DND-41 (cell line): ENCODE measurements at regions not wholly inside any gene's neighbourhood (a gene's known extent, or its start where the extent isn't known, plus 50 kb on each side); places are given as distances from the start of the nearest gene placed in this dataset.

Source experiments
- ATAC-seq: fragments of 200-7000 bp; cut with Tn5 transposase; 3 replicates; pipeline ENCODE4 v1.9.1; 2021; ENCODE audit warnings: low read depth; ENCODE audit not compliant: insufficient read depth
- DNase-seq: peaks from one replicate; pipeline ENCODE4 v3.0.0-alpha.2; 2020
- H2AFZ ChIP-seq: 2 replicates; pipeline ENCODE4 v1.6.0; 2012; ENCODE audit warnings: low read depth, low read length
- H3K27ac ChIP-seq: 2 replicates; pipeline ENCODE4 v1.5.1; 2012; ENCODE audit warnings: low read length, inconsistent platforms
- H3K27me3 ChIP-seq: fragments of 200-600 bp; sonication (generic); 2 replicates; pipeline ENCODE4 v1.6.0; 2012; ENCODE audit warnings: low read length, mild to moderate bottlenecking, inconsistent platforms; ENCODE audit not compliant: insufficient read depth, poor library complexity
- H3K36me3 ChIP-seq: 2 replicates; pipeline ENCODE4 v1.5.1; 2012; ENCODE audit warnings: low read length, inconsistent platforms; ENCODE audit not compliant: insufficient read depth
- H3K4me1 ChIP-seq: 2 replicates; pipeline ENCODE4 v1.5.1; 2012; ENCODE audit warnings: mild to moderate bottlenecking, low read length; ENCODE audit not compliant: insufficient read depth
- H3K4me2 ChIP-seq: 2 replicates; pipeline ENCODE4 v1.6.0; 2012; ENCODE audit warnings: mild to moderate bottlenecking, moderate library complexity, low read length, inconsistent platforms; ENCODE audit not compliant: insufficient read depth
- H3K4me3 ChIP-seq, 2 experiments: fragments of 200-600 bp in 1 of 2; shearing (Covaris generic) in 1 of 2; 2 replicates each; pipeline ENCODE4 v1.5.1; 2012 to 2016; ENCODE audit warnings: inconsistent platforms in 2 of 2, low read length in 2 of 2, mild to moderate bottlenecking in 2 of 2, low read depth in 1 of 2, moderate library complexity in 1 of 2
- H3K79me2 ChIP-seq: 2 replicates; pipeline ENCODE4 v1.6.0; 2012; ENCODE audit warnings: low read length, inconsistent platforms; ENCODE audit not compliant: insufficient read depth
- H3K9ac ChIP-seq: 2 replicates; pipeline ENCODE4 v1.6.0; 2012; ENCODE audit warnings: low read depth, mild to moderate bottlenecking, inconsistent platforms, low read length, moderate library complexity
- H3K9me3 ChIP-seq: 2 replicates; pipeline ENCODE4 v1.5.1; 2012; ENCODE audit warnings: low read length, moderate library complexity, mild to moderate bottlenecking, inconsistent platforms; ENCODE audit not compliant: insufficient read depth, severe bottlenecking
- H4K20me1 ChIP-seq: 2 replicates; pipeline ENCODE4 v1.6.0; 2012; ENCODE audit warnings: low read length; ENCODE audit not compliant: insufficient read depth
- EZH2 ChIP-seq: IDR thresholded peaks from 3 replicates; pipeline ENCODE4 v1.6.1; 2012; ENCODE audit warnings: borderline replicate concordance, low read depth, mild to moderate bottlenecking, moderate library complexity, low read length, inconsistent platforms; ENCODE audit not compliant: severe bottlenecking
- TF ChIP-seq, protein P1 (sequence below): IDR thresholded peaks from 2 replicates; pipeline ENCODE4 v1.5.1; 2012; ENCODE audit warnings: borderline replicate concordance, low read length, moderate library complexity, mild to moderate bottlenecking; ENCODE audit not compliant: poor library complexity, severe bottlenecking; ENCODE audit errors: extremely low read depth

- no peak overlapping the region for H3K9ac ChIP-seq
- H2AFZ ChIP-seq = no peak overlapping the region
- no peak overlapping the region for H3K27ac ChIP-seq
- no peaks in the 10 kb centered on the region for H3K9me3 ChIP-seq
- no peak overlapping the region for H3K4me3 ChIP-seq
- H3K27me3 ChIP-seq = no peaks in the 10 kb centered on the region
- H4K20me1 ChIP-seq = no peaks in the 10 kb centered on the region
- TF ChIP-seq, protein P1, sequence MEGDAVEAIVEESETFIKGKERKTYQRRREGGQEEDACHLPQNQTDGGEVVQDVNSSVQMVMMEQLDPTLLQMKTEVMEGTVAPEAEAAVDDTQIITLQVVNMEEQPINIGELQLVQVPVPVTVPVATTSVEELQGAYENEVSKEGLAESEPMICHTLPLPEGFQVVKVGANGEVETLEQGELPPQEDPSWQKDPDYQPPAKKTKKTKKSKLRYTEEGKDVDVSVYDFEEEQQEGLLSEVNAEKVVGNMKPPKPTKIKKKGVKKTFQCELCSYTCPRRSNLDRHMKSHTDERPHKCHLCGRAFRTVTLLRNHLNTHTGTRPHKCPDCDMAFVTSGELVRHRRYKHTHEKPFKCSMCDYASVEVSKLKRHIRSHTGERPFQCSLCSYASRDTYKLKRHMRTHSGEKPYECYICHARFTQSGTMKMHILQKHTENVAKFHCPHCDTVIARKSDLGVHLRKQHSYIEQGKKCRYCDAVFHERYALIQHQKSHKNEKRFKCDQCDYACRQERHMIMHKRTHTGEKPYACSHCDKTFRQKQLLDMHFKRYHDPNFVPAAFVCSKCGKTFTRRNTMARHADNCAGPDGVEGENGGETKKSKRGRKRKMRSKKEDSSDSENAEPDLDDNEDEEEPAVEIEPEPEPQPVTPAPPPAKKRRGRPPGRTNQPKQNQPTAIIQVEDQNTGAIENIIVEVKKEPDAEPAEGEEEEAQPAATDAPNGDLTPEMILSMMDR = no peak
- TF ChIP-seq EZH2 = no peak
- no peak overlapping the region for H3K4me2 ChIP-seq
- H3K4me1 ChIP-seq = no peaks in the 10 kb centered on the region
- DNase-seq (no peak), ATAC-seq (no peak)
- no peaks in the 10 kb centered on the region for H3K79me2 ChIP-seq
- no peaks in the 10 kb centered on the region for H3K36me3 ChIP-seq
These were observed 174.4 kb upstream of the NT5E start for GRCh38 chr6:85275338-85275985.

DNA sequence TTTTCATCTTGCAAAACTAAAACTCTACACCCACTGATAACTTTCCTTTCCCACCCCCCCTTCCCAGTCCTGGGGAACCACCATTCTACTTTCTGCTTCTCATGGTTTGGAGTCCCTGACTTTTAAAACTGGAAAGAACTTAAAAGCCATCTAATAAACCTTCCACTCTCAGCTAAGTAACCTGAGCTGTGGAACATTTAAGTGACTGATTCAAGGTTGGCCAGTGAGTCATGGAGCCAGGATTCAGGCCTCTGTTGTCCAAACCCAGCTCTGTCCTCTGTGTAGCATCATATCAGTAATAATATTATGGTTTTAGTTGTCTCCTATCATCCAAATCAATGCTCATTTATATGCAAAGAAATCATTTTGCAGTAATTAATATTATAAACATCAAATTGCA is 176.0 kb upstream of the NT5E start:
- Histone ChIP-seq H3K9me3 (no peaks in the 10 kb centered on the region), H2AFZ (no peak overlapping the region), H3K36me3 (no peaks in the 10 kb centered on the region), H4K20me1 (no peaks in the 10 kb centered on the region), H3K4me3 (no peak overlapping the region), H3K79me2 (no peaks in the 10 kb centered on the region), H3K4me2 (no peak overlapping the region), H3K27me3 (peaks cover 2% of the 10 kb centered on the region), H3K4me1 (no peaks in the 10 kb centered on the region), H3K27ac (no peak overlapping the region), H3K9ac (no peak overlapping the region)
- TF ChIP-seq EZH2 = no peak
- TF ChIP-seq, protein P1 = no peak
- DNase-seq (no peak), ATAC-seq (no peak)

GRCh38 chr6:85273046-85273445 is 176.8 kb upstream of the NT5E start:
- no peaks in the 10 kb centered on the region for H3K36me3 ChIP-seq
- ATAC-seq (no peak), DNase-seq (no peak)
- H3K4me1 ChIP-seq = no peaks in the 10 kb centered on the region
- no peaks in the 10 kb centered on the region for H4K20me1 ChIP-seq
- no peak overlapping the region for H3K27ac ChIP-seq
- no peaks in the 10 kb centered on the region for H3K79me2 ChIP-seq
- H3K4me3 ChIP-seq = no peak overlapping the region
- H3K27me3 ChIP-seq = peaks cover 2% of the 10 kb centered on the region
- H3K9me3 ChIP-seq = no peaks in the 10 kb centered on the region
- no peak overlapping the region for H3K9ac ChIP-seq
- no peak overlapping the region for H2AFZ ChIP-seq
- TF ChIP-seq, protein P1 = no peak
- TF ChIP-seq EZH2 = no peak
- H3K4me2 ChIP-seq = no peak overlapping the region
